ENCODE measurements at regions not wholly inside any gene's neighbourhood (a gene's known extent, or its start where the extent isn't known, plus 50 kb on each side); places are given as distances from the start of the nearest gene placed in this dataset.

GRCh38 chr5:8382456-8382855 is 513.5 kb downstream of the MTRR start:
- no peak for TF ChIP-seq EZH2phosphoT487 (IDR thresholded peaks at IDR 0.05)
- no peak for TF ChIP-seq CTCF (IDR thresholded peaks at IDR 0.05)
